ENCODE measurements at regions not wholly inside any gene's neighbourhood (a gene's known extent, or its start where the extent isn't known, plus 50 kb on each side); places are given as distances from the start of the nearest gene placed in this dataset.

DNA sequence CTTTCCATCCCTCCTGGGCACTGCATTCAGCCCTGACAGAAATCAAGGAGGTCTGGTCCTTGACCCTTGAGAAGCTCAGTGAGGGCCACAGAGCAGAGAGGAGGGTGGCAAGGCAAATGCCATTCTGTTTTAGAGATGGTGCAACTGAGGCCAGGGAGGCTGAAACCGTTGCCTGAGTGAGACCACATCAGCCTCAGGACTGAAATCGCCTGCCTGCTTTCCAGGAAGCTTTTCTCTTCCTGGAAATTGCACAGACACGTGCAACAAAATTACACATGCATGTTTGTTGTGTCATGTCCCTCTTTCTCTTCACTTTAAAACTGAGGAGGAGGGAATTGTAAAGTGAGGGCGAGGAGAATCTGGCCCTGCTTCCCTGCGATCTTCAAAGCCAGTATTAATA, 113.7 kb upstream of the PDE10A start:
- TF ChIP-seq, protein P1, sequence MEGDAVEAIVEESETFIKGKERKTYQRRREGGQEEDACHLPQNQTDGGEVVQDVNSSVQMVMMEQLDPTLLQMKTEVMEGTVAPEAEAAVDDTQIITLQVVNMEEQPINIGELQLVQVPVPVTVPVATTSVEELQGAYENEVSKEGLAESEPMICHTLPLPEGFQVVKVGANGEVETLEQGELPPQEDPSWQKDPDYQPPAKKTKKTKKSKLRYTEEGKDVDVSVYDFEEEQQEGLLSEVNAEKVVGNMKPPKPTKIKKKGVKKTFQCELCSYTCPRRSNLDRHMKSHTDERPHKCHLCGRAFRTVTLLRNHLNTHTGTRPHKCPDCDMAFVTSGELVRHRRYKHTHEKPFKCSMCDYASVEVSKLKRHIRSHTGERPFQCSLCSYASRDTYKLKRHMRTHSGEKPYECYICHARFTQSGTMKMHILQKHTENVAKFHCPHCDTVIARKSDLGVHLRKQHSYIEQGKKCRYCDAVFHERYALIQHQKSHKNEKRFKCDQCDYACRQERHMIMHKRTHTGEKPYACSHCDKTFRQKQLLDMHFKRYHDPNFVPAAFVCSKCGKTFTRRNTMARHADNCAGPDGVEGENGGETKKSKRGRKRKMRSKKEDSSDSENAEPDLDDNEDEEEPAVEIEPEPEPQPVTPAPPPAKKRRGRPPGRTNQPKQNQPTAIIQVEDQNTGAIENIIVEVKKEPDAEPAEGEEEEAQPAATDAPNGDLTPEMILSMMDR (IDR thresholded peaks at IDR 0.05), result no peak
- no peak for TF ChIP-seq POLR2AphosphoS5 (IDR thresholded peaks at IDR 0.05; ENCODE audit: low read depth, low read length)
- TF ChIP-seq, protein P2, sequence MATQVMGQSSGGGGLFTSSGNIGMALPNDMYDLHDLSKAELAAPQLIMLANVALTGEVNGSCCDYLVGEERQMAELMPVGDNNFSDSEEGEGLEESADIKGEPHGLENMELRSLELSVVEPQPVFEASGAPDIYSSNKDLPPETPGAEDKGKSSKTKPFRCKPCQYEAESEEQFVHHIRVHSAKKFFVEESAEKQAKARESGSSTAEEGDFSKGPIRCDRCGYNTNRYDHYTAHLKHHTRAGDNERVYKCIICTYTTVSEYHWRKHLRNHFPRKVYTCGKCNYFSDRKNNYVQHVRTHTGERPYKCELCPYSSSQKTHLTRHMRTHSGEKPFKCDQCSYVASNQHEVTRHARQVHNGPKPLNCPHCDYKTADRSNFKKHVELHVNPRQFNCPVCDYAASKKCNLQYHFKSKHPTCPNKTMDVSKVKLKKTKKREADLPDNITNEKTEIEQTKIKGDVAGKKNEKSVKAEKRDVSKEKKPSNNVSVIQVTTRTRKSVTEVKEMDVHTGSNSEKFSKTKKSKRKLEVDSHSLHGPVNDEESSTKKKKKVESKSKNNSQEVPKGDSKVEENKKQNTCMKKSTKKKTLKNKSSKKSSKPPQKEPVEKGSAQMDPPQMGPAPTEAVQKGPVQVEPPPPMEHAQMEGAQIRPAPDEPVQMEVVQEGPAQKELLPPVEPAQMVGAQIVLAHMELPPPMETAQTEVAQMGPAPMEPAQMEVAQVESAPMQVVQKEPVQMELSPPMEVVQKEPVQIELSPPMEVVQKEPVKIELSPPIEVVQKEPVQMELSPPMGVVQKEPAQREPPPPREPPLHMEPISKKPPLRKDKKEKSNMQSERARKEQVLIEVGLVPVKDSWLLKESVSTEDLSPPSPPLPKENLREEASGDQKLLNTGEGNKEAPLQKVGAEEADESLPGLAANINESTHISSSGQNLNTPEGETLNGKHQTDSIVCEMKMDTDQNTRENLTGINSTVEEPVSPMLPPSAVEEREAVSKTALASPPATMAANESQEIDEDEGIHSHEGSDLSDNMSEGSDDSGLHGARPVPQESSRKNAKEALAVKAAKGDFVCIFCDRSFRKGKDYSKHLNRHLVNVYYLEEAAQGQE (IDR thresholded peaks at IDR 0.05; ENCODE audit: insufficient read depth in 1 of 2, low read depth in 2 of 2, low read length in 1 of 2), result no peak
- TF ChIP-seq TCF7L2 (IDR thresholded peaks at IDR 0.05; ENCODE audit: low read depth, low read length), result no peak

Measured in Panc1 (cell line).